ENCODE measurements at regions not wholly inside any gene's neighbourhood (a gene's known extent, or its start where the extent isn't known, plus 50 kb on each side); places are given as distances from the start of the nearest gene placed in this dataset.

GRCh38 chr9:91082731-91083130 lies 279.0 kb downstream of the AUH start:
- no peak overlapping the region for H3K4me3 ChIP-seq (ENCODE audit: low read depth, low read length)
- H3K27ac ChIP-seq (ENCODE audit: low read depth, low read length) = no peak overlapping the region
- no peaks in the 10 kb centered on the region for H3K4me1 ChIP-seq (ENCODE audit: control insufficient read depth, insufficient read depth, low read length, unreplicated experiment)
- H2AFZ ChIP-seq (ENCODE audit: low read length, unreplicated experiment) = no peak overlapping the region
- H3K27me3 ChIP-seq (ENCODE audit: insufficient read depth, low read length) = no peaks in the 10 kb centered on the region
- H3K79me2 ChIP-seq (ENCODE audit: control insufficient read depth, insufficient read depth, low read length, unreplicated experiment) = no peaks in the 10 kb centered on the region
- no peaks in the 10 kb centered on the region for H3K36me3 ChIP-seq (ENCODE audit: insufficient read depth, low read length)

DNA sequence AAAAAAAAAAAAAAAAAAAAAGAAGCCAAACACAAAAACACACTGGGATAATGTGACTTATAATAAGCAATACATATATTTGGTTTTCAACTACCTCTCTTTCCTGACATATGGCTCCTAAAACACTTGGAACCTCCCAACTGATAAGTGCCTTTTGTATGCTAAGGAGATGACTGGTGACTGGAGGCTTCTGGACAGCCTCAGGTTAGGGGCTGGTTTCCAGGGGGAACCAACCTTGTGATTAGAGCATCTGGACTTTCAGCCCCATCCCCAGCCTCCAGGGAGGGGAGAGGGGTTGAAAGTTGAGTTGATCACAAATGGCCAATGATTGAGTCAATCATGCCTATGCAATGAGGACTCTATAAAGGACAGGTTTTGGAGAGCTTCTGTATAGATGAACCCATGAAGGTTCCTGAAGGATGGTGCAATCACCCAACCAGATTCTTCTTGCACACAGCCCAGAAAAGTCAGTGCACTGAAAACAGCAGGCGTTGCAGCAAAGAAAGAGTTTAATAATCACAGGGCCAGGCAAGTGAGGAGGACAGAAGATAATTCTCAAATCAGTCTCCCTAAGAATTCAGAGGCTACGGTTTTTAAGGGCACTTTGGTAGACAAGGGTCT lies 276.7 kb downstream of the AUH start:
- no peak overlapping the region for H3K27ac ChIP-seq (ENCODE audit: low read depth, low read length)
- no peaks in the 10 kb centered on the region for H3K4me1 ChIP-seq (ENCODE audit: control insufficient read depth, insufficient read depth, low read length, unreplicated experiment)

DNA sequence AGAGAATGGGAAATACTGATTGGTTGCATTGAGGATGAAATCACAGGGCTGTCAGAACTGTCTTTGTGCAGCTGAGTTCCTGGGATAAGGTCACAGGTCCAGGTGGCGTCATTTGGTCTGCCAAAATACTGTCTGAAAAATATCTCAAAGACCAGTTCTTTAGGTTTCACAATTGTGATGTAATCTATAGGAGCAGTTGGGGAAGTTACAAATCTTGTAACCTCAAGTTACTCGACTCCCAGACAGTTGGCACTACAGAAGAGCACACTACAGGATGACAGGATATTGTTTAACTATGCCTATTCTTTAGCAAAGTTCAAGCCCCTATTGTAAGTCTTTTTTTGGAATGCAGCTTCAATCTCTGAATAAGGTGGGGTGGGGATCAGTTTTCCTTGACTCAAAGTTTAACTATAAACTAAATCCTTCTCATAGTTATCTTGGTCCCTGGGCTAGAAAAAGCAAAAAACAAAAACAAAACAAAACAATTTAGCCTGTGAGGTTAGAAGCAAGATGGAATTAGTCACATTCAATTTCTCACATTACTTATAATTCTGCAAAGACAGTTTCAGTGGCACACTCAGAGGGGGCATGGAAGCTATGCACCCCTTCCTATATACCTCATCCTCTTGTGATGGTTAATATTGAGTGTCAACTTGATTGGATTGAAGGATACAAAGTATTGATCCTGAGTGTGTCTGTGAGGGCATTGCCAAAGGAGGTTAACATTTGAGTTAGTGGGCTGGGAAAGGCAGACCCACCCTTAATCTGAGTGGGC lies 276.0 kb downstream of the AUH start:
- Histone ChIP-seq H3K4me3 (ENCODE audit: low read depth, low read length) (no peak overlapping the region), H3K27me3 (ENCODE audit: insufficient read depth, low read length) (no peaks in the 10 kb centered on the region), H3K4me1 (ENCODE audit: control insufficient read depth, insufficient read depth, low read length, unreplicated experiment) (no peaks in the 10 kb centered on the region), H3K36me3 (ENCODE audit: insufficient read depth, low read length) (no peaks in the 10 kb centered on the region), H2AFZ (ENCODE audit: low read length, unreplicated experiment) (no peak overlapping the region), H3K79me2 (ENCODE audit: control insufficient read depth, insufficient read depth, low read length, unreplicated experiment) (no peaks in the 10 kb centered on the region), H3K27ac (ENCODE audit: low read depth, low read length) (no peak overlapping the region)

More for the DNA sequence above, 276.7 kb downstream of the AUH start:
- H3K36me3 ChIP-seq (ENCODE audit: insufficient read depth, low read length) = no peaks in the 10 kb centered on the region
- no peak overlapping the region for H3K4me3 ChIP-seq (ENCODE audit: low read depth, low read length)
- no peaks in the 10 kb centered on the region for H3K79me2 ChIP-seq (ENCODE audit: control insufficient read depth, insufficient read depth, low read length, unreplicated experiment)
- no peaks in the 10 kb centered on the region for H3K27me3 ChIP-seq (ENCODE audit: insufficient read depth, low read length)
- no peak overlapping the region for H2AFZ ChIP-seq (ENCODE audit: low read length, unreplicated experiment)

DNA sequence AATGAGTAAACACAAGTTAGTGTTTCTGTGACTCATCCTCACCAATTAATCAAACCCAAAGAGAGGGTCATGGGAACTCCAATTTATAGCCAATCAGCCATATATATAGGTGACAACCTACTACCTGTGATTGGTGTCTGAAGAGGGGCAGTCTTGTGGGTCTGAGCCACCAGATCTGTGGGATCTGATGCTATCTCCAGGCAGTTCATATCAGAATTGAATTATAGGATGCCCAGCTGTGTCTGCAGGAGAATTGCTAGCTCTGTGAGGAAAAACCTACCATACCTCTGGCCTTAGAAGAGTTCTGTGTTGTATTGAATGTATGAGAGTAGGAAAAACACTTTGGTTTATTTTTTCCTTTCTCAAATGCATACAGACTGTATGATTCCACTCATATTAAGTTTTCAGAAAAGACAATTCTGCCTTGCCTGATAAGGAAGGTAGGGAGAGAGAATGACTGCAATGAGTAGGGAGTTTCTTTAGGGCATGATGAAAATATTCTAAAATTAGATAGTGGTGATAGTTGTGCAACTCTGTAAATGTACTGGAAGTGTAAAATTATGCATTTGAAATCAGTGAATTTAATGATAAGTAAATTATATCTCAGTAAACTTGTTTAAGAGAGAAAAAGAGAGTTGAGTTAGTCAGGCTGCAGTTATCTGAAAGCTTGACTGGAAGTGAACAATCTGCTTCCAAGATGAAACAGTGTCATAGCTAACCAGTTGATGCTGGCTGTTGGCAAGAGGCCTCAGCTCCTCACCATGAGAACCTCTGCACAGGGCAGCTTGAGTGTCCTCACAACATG lies 274.9 kb downstream of the AUH start:
- Histone ChIP-seq H3K4me1 (ENCODE audit: control insufficient read depth, insufficient read depth, low read length, unreplicated experiment) (no peaks in the 10 kb centered on the region), H3K36me3 (ENCODE audit: insufficient read depth, low read length) (no peaks in the 10 kb centered on the region), H3K79me2 (ENCODE audit: control insufficient read depth, insufficient read depth, low read length, unreplicated experiment) (no peaks in the 10 kb centered on the region), H3K4me3 (ENCODE audit: low read depth, low read length) (no peak overlapping the region), H2AFZ (ENCODE audit: low read length, unreplicated experiment) (no peak overlapping the region), H3K27me3 (ENCODE audit: insufficient read depth, low read length) (no peaks in the 10 kb centered on the region), H3K27ac (ENCODE audit: low read depth, low read length) (no peak overlapping the region)

- Histone ChIP-seq H3K27me3 (ENCODE audit: insufficient read depth, low read length) (no peaks in the 10 kb centered on the region), H3K4me3 (ENCODE audit: low read depth, low read length) (no peak overlapping the region), H3K27ac (ENCODE audit: low read depth, low read length) (no peak overlapping the region), H3K79me2 (ENCODE audit: control insufficient read depth, insufficient read depth, low read length, unreplicated experiment) (no peaks in the 10 kb centered on the region), H3K36me3 (ENCODE audit: insufficient read depth, low read length) (no peaks in the 10 kb centered on the region), H3K4me1 (ENCODE audit: control insufficient read depth, insufficient read depth, low read length, unreplicated experiment) (no peaks in the 10 kb centered on the region), H2AFZ (ENCODE audit: low read length, unreplicated experiment) (no peak overlapping the region)
These were observed 274.3 kb downstream of the AUH start for GRCh38 chr9:91087462-91087759.

GRCh38 chr9:91089405-91090129 lies 272.2 kb downstream of the AUH start:
- Histone ChIP-seq H3K36me3 (ENCODE audit: insufficient read depth, low read length) (no peaks in the 10 kb centered on the region), H3K4me3 (ENCODE audit: low read depth, low read length) (no peak overlapping the region), H3K4me1 (ENCODE audit: control insufficient read depth, insufficient read depth, low read length, unreplicated experiment) (no peaks in the 10 kb centered on the region), H2AFZ (ENCODE audit: low read length, unreplicated experiment) (no peak overlapping the region), H3K79me2 (ENCODE audit: control insufficient read depth, insufficient read depth, low read length, unreplicated experiment) (no peaks in the 10 kb centered on the region), H3K27me3 (ENCODE audit: insufficient read depth, low read length) (no peaks in the 10 kb centered on the region), H3K27ac (ENCODE audit: low read depth, low read length) (no peak overlapping the region)

DNA sequence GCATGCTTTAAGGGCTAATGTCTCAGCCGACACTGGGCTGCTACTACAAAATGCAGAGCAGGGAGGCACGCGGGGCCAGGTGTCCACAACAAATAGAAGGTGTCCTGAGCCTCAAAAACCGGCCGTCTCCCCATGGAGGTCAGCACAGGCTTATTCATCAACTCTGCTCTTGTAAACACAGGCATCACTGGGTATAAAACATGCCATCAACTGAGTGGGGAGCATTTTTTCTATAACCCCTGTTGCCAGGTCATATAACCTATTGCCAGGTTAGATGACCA lies 271.6 kb downstream of the AUH start:
- Histone ChIP-seq H3K36me3 (ENCODE audit: insufficient read depth, low read length) (no peaks in the 10 kb centered on the region), H3K27me3 (ENCODE audit: insufficient read depth, low read length) (no peaks in the 10 kb centered on the region), H3K27ac (ENCODE audit: low read depth, low read length) (no peak overlapping the region), H2AFZ (ENCODE audit: low read length, unreplicated experiment) (no peak overlapping the region), H3K4me3 (ENCODE audit: low read depth, low read length) (no peak overlapping the region), H3K79me2 (ENCODE audit: control insufficient read depth, insufficient read depth, low read length, unreplicated experiment) (no peaks in the 10 kb centered on the region), H3K4me1 (ENCODE audit: control insufficient read depth, insufficient read depth, low read length, unreplicated experiment) (no peaks in the 10 kb centered on the region)

DNA sequence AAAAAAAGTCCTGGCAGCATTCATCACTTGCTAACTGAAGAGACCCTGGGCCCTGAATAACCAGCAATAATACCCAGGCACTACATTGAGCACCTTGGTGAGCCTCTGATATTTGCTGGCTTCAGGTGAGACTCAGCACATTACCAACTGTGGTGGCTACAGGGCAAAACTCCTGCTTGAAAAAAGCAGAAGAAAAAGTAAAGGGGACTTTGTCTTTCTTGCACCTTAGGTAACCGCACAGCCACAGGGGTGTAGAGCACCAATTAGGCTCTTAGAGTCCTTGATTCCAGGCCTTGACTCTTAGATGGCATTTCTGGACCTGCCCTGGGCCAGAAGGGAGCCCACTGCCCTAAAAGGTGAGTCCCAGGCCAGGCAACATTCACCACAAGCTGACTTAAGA lies 269.5 kb downstream of the AUH start:
- H2AFZ ChIP-seq (ENCODE audit: low read length, unreplicated experiment) = no peak overlapping the region
- no peak overlapping the region for H3K27ac ChIP-seq (ENCODE audit: low read depth, low read length)
- H3K79me2 ChIP-seq (ENCODE audit: control insufficient read depth, insufficient read depth, low read length, unreplicated experiment) = no peaks in the 10 kb centered on the region
- no peak overlapping the region for H3K4me3 ChIP-seq (ENCODE audit: low read depth, low read length)
- H3K27me3 ChIP-seq (ENCODE audit: insufficient read depth, low read length) = no peaks in the 10 kb centered on the region
- H3K36me3 ChIP-seq (ENCODE audit: insufficient read depth, low read length) = no peaks in the 10 kb centered on the region
- no peaks in the 10 kb centered on the region for H3K4me1 ChIP-seq (ENCODE audit: control insufficient read depth, insufficient read depth, low read length, unreplicated experiment)

DNA sequence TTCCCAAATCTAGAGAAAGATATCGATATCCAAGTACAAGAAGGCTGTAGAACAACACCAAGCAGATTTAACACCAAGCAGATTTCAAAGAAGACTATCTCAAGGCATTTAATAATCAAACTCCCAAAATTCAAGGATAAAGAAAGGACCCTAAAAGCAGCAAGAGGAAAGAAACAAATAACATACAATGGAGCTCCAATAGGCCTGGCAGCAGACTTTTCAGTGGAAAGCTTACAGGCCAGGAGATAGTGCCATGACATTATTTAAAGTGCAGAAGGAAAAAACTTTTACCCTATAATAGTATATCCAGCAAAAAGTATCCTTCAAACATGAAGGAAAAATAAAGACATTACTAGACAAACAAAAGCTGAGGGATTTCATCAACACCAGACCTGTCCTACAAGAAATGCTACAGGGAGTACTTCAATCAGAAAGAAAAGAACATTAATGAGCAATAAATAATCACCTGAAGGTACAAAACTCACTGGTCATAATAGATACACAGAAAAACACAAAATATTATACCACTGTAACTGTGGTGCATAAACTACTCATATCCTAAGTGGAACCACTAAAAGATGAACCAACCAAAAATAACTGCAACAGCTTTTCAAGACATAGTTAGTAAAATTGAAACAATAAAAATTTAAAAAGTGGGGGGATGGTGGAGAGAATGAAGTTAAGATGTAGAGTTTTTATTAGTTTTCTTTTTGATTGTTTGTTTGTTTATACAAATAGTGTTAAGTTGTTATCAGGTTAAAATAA lies 267.2 kb downstream of the AUH start:
- Histone ChIP-seq H3K36me3 (ENCODE audit: insufficient read depth, low read length) (no peaks in the 10 kb centered on the region), H3K27me3 (ENCODE audit: insufficient read depth, low read length) (no peaks in the 10 kb centered on the region), H3K79me2 (ENCODE audit: control insufficient read depth, insufficient read depth, low read length, unreplicated experiment) (no peaks in the 10 kb centered on the region), H3K4me3 (ENCODE audit: low read depth, low read length) (no peak overlapping the region), H3K27ac (ENCODE audit: low read depth, low read length) (no peak overlapping the region), H2AFZ (ENCODE audit: low read length, unreplicated experiment) (no peak overlapping the region), H3K4me1 (ENCODE audit: control insufficient read depth, insufficient read depth, low read length, unreplicated experiment) (peaks cover 3% of the 10 kb centered on the region)

DNA sequence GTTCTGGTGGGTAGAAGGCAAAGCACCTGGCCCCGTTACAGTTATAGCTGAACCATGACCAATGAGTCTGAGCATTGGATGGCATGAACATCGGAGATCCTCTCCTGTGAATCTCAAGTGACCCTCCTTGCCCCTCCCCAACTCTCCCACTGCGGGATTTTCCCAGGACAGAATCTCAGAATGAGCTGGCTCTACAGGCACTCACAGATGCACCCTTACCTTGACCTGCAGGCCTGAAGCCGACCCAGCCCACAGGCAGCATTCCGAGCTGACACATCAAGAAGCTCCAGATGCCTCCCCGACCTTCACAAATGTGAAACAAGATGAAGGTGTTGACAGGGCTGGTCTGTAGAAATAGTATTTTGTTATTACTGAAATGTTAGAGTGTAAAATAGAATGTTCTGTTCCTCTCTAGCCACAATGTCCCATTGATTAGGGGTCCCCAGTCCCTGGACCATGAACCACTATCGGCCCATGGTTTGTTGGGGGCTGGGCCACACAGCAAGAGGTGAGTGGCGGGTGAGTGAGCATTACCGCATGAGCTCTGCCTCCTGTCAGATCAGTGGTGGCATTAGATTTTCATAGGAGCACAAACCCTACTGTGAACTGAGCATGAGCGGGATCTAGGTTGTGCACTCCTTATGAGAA lies 263.4 kb downstream of the AUH start:
- H3K27ac ChIP-seq (ENCODE audit: low read depth, low read length) = no peak overlapping the region
- no peaks in the 10 kb centered on the region for H3K36me3 ChIP-seq (ENCODE audit: insufficient read depth, low read length)
- no peak overlapping the region for H3K4me3 ChIP-seq (ENCODE audit: low read depth, low read length)
- peaks cover 20% of the 10 kb centered on the region for H3K4me1 ChIP-seq (ENCODE audit: control insufficient read depth, insufficient read depth, low read length, unreplicated experiment)
- no peaks in the 10 kb centered on the region for H3K79me2 ChIP-seq (ENCODE audit: control insufficient read depth, insufficient read depth, low read length, unreplicated experiment)
- H3K27me3 ChIP-seq (ENCODE audit: insufficient read depth, low read length) = no peaks in the 10 kb centered on the region
- no peak overlapping the region for H2AFZ ChIP-seq (ENCODE audit: low read length, unreplicated experiment)

Data from ACC112 (cell line).